Activated naive CD4-positive, alpha-beta T cell treated with anti-CD3 and anti-CD28 coated beads for 36 hours (primary cell): ENCODE measurements at regions not wholly inside any gene's neighbourhood (a gene's known extent, or its start where the extent isn't known, plus 50 kb on each side); places are given as distances from the start of the nearest gene placed in this dataset.

Experiments
- CTCF ChIA-PET: fragments of 350-600 bp; sonication (Branson Sonifier 250); formaldehyde crosslinking; loops from one replicate; lab custom pipeline; 2021; ENCODE audit warnings: antibody characterized with exemption; lab: Charles Lee
- DNase-seq: peaks from one replicate; pipeline ENCODE4 v3.0.0-alpha.2; 2020
- H3K27ac Mint-ChIP-seq: one replicate; pipeline ENCODE4 v1.8.0; 2021; ENCODE audit warnings: mild to moderate bottlenecking, mixed read lengths
- H3K27me3 Mint-ChIP-seq: one replicate; pipeline ENCODE4 v1.8.0; 2021; ENCODE audit warnings: low read depth, mixed read lengths
- H3K36me3 Mint-ChIP-seq: one replicate; pipeline ENCODE4 v1.8.0; 2021; ENCODE audit warnings: low read depth, mixed read lengths
- H3K4me1 Mint-ChIP-seq: one replicate; pipeline ENCODE4 v1.8.0; 2021; ENCODE audit warnings: low read depth, mixed read lengths
- H3K4me3 Mint-ChIP-seq: one replicate; pipeline ENCODE4 v1.8.0; 2021; ENCODE audit warnings: mild to moderate bottlenecking, moderate library complexity, mixed read lengths
- H3K9me3 Mint-ChIP-seq: one replicate; pipeline ENCODE4 v1.8.0; 2021; ENCODE audit warnings: mixed read lengths
- intact Hi-C: fragments of 100-400 bp; cut with micrococcal nuclease; formaldehyde crosslinking; loops from one replicate; pipeline ENCODE4 v1.15.1; 2023

DNA sequence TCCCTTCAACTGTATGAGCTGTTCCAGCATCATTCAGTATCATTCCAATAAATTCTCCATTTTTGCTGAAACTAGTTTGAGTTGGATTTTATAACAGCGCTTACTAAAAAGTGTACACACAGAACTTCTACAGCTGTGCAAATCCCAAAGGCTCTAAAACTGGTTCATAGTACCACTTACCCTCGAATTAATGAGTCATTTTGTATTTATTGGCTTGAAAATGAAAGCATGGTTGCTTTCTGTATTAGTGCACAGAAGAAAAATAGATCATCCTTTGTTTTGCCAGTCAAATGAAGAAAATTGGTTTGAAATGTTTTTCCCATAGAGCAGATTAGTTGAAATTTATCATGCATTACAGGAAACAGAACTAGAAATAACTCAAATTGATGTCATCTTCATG, 268.3 kb upstream of the CPNE8 start:
- intact Hi-C loops = no loop called here
- no peak for DNase-seq
- Mint-ChIP-seq H3K9me3 (no peaks in the 10 kb centered on the region), H3K27me3 (no peaks in the 10 kb centered on the region), H3K36me3 (no peaks in the 10 kb centered on the region), H3K4me1 (no peaks in the 10 kb centered on the region), H3K27ac (no peak overlapping the region), H3K4me3 (no peak overlapping the region)
- CTCF ChIA-PET = no interaction called here

DNA sequence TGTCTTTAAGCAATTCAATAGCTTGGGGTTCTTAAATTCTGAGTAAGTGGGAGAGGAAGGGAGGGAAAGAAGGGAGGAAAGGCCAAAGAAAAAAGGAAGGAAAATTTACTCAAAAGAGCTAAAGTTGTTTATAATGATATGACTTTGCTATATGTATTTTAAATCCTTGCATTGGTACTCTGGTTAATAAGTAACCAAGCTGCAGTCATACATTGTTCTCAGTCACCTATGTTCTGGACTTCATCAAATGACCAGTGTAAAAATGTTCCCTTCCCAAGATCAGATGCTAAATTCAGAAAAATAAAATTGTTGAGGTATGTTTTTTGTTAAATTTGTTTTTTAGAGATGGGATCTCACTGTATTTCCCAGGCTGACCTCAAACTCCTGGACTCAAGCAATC, 259.9 kb upstream of the CPNE8 start:
- Mint-ChIP-seq H3K9me3 (peaks cover 7% of the 10 kb centered on the region), H3K27ac (no peak overlapping the region), H3K36me3 (no peaks in the 10 kb centered on the region), H3K4me3 (no peak overlapping the region), H3K27me3 (no peaks in the 10 kb centered on the region), H3K4me1 (no peaks in the 10 kb centered on the region)
- intact Hi-C loops = no loop called here
- DNase-seq = no peak
- CTCF ChIA-PET = no interaction called here

DNA sequence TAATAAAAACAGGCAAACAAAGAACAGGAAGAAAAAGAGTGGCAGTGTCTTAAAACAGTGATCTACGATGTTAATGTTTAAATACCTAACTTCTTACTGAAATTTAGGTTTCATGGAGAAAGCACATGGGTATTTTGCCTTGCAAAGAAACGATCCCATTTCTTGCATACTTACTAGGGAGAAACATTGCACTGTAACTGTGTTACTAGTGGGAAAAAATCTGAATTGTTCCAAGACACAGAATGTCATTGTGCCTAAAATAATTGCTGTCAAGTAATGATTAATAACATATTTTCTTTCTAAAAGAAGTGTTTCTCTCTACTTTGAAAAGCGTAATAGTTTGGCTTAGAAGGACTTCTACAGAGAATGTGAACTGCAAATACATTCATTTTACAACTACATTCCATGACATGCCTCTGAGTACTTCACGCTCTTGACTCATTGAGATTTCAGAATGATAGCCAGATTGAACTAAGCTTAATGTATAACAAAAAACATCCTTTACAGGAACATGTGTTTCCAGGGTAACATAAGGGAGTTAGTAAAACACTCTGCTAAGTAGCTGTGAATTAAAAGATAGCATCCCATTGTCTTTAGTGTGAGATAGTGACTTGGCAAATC, 256.2 kb upstream of the CPNE8 start:
- H3K27ac Mint-ChIP-seq = no peak overlapping the region
- no peaks in the 10 kb centered on the region for H3K27me3 Mint-ChIP-seq
- no peaks in the 10 kb centered on the region for H3K36me3 Mint-ChIP-seq
- no peak overlapping the region for H3K4me3 Mint-ChIP-seq
- DNase-seq = no peak
- peaks cover 12% of the 10 kb centered on the region for H3K9me3 Mint-ChIP-seq
- no peaks in the 10 kb centered on the region for H3K4me1 Mint-ChIP-seq
- CTCF ChIA-PET = no interaction called here
- intact Hi-C loops = no loop called here

DNA sequence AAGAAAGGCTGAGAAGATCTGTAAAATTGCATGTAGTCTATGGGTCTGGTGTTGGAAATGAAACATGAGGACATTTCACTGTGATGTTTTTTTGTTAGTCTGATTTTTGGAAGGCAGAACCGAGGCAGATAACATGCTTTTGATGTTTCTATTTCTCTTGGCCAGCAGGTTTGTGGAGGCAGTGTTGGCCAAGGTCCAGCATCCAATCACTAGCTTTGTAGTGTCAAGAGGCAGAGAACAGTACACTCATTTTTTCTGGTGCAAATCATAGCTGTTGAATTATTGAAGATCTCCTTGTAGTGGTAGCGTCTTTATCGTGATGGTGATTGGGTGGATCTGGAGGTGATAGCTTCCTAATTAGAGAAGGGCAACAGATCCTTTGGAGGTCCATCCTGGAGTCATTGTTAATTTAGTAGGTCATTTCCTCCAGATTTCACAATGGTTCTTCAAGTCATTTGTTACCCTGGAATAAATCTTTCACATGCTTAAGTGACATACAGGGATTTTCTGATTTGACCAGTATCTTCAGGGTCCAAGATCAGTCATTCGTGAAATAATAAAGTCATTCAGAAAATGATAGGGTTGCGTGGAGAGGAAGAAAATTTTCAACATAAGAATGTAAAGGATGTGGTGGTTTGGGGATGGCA, 252.4 kb upstream of the CPNE8 start:
- peaks cover 15% of the 10 kb centered on the region for H3K9me3 Mint-ChIP-seq
- CTCF ChIA-PET = no interaction called here
- DNase-seq = no peak
- H3K4me3 Mint-ChIP-seq = no peak overlapping the region
- intact Hi-C loops = no loop called here
- H3K4me1 Mint-ChIP-seq = no peaks in the 10 kb centered on the region
- no peaks in the 10 kb centered on the region for H3K27me3 Mint-ChIP-seq
- H3K27ac Mint-ChIP-seq = no peak overlapping the region
- no peaks in the 10 kb centered on the region for H3K36me3 Mint-ChIP-seq

DNA sequence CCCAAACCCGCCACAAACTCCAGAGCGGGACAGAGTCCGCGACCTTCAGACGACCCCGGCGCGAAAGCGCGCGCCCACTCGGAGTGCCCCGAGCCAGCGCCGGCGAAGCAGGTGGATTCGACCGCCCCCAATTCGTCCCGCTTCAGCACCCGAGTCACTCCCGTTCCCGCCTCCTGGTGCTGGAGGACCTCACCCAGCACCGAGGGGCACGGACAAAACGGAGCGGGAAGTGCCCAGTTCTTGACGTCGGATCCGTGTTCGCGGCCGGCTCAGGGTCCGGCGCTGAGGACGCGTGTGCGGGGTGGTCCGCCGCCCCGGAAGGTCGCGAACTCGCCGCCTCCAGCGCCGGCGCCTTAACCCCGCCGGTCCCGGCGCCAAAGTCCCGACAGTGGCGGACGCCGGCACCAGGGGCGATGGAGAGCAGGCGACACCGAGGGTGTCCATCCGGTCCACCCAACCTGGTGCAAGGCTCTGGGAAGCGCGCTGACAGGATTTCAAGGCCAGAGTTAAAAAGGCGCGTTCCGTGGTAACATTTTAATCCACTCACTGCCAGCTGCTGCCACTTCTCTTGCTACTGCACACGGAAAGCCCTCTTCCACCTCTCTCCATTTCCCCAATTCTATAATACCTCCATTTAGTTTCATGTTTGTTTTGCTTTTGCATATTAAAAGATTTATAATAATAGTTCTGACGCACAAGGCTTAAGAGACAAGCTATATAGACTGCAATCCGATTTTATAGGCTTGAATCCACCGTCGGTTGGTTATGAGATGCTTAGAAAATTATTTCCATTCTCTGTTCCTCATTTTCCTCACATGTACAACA, 240.0 kb upstream of the CPNE8 start:
- intact Hi-C loops = loop anchor here (2.0 kb wide), 1 partner anchor 127 kb away; no protein-coding TSS in a partner anchor
- CTCF ChIA-PET = interaction anchor here (1.9 kb wide), 1 partner anchor 128 kb away, joined by 6 read pairs; no protein-coding TSS in a partner anchor
- Mint-ChIP-seq H3K9me3 (peaks cover 12% of the 10 kb centered on the region), H3K4me1 (no peaks in the 10 kb centered on the region), H3K27ac (no peak overlapping the region), H3K27me3 (peaks cover 21% of the 10 kb centered on the region), H3K36me3 (peaks cover 1% of the 10 kb centered on the region), H3K4me3 (no peak overlapping the region)
- peak; percentile 49 for DNase-seq

DNA sequence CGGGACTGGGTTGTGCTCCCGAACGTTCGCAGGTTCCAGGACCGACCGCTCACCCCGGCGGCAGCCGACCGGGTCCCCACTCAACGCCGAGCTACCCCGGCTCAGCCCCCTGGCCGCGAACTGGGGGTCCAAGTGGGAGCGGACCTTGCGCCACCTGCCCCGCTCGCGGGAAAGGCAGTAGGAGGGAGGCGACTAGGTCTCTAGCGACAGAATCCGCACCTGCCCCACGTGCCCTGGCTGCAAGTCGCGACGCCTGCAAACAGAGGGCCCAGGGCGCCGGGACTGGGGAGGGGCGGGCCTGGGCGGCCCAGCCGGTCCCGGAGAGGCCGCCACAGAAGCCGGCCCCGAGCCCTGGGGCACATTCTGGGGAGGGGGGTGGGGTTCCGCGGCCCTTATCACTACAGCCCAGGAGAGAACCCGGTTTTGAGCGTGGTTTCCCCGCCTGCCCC, 239.2 kb upstream of the CPNE8 start:
- Mint-ChIP-seq H3K27me3 (peaks cover 21% of the 10 kb centered on the region), H3K27ac (no peak overlapping the region), H3K4me3 (no peak overlapping the region), H3K36me3 (peaks cover 1% of the 10 kb centered on the region), H3K9me3 (peaks cover 6% of the 10 kb centered on the region), H3K4me1 (no peaks in the 10 kb centered on the region)
- CTCF ChIA-PET = interaction anchor here (0.6 kb wide), 1 partner anchor 639 kb away, joined by 3 read pairs; no protein-coding TSS in a partner anchor
- intact Hi-C loops = loop anchor here (2.0 kb wide), 1 partner anchor 128 kb away; no protein-coding TSS in a partner anchor
- no peak for DNase-seq

DNA sequence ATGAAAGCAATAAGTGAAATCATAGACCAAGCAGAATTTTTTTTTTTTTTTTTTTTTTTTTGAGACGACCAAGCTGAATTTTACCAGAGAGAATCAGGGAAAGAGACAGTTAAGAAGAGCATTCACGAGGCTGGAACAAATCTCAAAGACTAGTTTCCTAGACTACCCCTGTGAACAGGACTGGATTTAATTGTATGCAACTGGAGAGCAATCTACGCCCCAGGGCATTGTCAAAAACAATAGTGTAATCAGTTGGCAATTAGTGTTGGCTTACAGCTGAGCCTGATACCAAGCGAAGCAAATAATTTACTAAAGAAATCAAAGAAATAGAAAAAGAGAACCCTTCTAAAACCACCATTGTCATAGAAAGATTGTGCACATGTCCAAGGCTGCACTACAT, 232.9 kb upstream of the CPNE8 start:
- Mint-ChIP-seq H3K36me3 (no peaks in the 10 kb centered on the region), H3K9me3 (no peaks in the 10 kb centered on the region), H3K4me3 (no peak overlapping the region), H3K27me3 (peaks cover 3% of the 10 kb centered on the region), H3K4me1 (no peaks in the 10 kb centered on the region), H3K27ac (no peak overlapping the region)
- CTCF ChIA-PET = no interaction called here
- intact Hi-C loops = no loop called here
- DNase-seq = no peak

DNA sequence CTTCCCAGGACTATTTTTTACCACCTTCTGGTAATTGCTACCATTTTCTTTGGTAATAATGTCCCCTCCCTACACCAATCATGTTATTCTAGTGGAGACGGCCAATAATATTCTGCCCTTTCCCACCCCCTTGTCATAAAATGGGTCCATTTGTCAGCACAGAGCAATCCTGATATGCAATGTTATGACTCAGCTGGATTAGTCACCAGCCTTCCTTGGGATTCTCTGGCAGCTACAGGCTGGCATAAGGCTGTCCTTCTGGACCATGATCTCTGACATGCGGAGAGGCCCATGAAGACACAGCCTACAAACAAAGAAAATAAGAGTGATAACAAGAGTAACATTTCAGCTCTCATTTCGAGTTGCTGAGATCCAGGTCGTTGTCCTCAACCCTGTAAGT, 222.0 kb upstream of the CPNE8 start:
- H3K4me1 Mint-ChIP-seq = no peaks in the 10 kb centered on the region
- DNase-seq = no peak
- CTCF ChIA-PET = no interaction called here
- no peaks in the 10 kb centered on the region for H3K9me3 Mint-ChIP-seq
- H3K36me3 Mint-ChIP-seq = no peaks in the 10 kb centered on the region
- no peak overlapping the region for H3K4me3 Mint-ChIP-seq
- intact Hi-C loops = no loop called here
- no peak overlapping the region for H3K27ac Mint-ChIP-seq
- no peaks in the 10 kb centered on the region for H3K27me3 Mint-ChIP-seq

DNA sequence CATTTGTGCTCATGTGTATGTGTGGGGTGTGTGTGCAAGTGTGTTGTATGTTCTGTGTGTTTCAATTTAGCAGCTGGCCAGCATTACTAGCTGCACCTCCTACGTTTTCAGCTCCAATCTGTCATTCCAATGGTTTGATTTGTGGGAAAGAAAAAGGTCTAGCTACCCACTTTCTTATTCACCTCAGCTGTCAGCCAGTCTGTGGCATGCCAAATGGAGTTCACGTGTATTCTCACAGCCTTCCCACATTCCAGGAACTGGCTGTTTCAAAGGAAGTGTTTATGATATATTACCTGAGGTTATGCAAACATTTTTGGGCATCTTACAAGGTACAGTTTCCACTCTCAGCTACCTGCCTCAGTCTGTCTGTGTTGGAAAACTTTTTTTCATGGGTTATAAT, 220.2 kb upstream of the CPNE8 start:
- H3K36me3 Mint-ChIP-seq = no peaks in the 10 kb centered on the region
- peaks cover 2% of the 10 kb centered on the region for H3K9me3 Mint-ChIP-seq
- no peak for DNase-seq
- H3K4me3 Mint-ChIP-seq = no peak overlapping the region
- CTCF ChIA-PET = no interaction called here
- intact Hi-C loops = no loop called here
- no peak overlapping the region for H3K27ac Mint-ChIP-seq
- no peaks in the 10 kb centered on the region for H3K4me1 Mint-ChIP-seq
- H3K27me3 Mint-ChIP-seq = no peaks in the 10 kb centered on the region

DNA sequence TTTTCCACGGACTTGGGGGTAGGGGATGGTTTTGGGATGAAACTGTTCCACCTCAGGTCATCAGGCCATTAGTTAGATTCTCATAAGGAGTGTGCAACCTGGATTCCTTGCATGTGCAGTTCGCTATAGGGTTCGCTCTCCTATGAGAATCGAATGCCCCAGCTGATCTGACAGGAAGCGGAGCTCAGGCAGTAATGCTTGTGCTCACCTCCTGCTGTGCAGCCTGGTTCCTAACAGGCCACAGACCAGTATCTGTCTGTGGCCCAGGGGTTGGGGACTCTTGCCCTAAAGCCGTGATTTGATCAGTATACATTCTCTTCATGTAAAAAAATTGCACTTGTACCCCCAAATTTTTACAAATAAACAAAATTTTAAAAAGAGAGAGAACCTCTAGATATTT, 219.4 kb upstream of the CPNE8 start:
- Mint-ChIP-seq H3K27ac (no peak overlapping the region), H3K9me3 (peaks cover 2% of the 10 kb centered on the region), H3K27me3 (no peaks in the 10 kb centered on the region), H3K4me1 (no peaks in the 10 kb centered on the region), H3K36me3 (no peaks in the 10 kb centered on the region), H3K4me3 (no peak overlapping the region)
- CTCF ChIA-PET = no interaction called here
- intact Hi-C loops = no loop called here
- DNase-seq = no peak

DNA sequence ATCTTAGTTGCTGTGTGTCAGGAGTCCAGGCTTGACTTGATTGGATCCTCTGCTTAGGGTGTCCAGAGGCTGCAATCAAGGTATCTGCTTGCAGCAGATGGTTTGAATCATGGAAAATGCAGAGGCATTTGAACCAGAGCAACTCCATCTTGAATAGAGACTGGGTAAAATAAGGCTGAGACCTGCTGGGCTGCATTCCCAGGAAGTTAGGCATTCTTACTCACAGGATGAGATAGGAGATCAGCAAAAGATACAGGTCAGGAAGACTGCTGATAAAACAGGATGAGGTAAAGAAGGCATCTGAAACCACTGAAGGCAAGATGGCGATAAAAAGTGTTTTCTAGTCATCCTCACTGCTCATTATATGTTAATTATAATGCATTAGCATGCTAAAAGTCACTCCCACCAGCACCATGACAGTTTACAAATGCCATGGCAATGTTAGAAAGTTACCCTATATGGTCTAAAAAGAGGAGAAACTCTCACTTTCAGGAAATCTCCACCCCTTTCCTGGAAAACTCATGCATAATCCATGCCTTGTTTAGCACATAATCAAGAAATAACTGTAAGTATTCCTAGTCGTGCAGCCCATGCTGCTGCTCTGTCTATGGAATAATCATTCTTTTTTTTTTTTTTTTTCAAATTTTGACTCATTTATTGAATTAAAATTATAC, 218.3 kb upstream of the CPNE8 start:
- no peak overlapping the region for H3K27ac Mint-ChIP-seq
- no peaks in the 10 kb centered on the region for H3K4me1 Mint-ChIP-seq
- intact Hi-C loops = no loop called here
- H3K27me3 Mint-ChIP-seq = no peaks in the 10 kb centered on the region
- peaks cover 2% of the 10 kb centered on the region for H3K9me3 Mint-ChIP-seq
- H3K4me3 Mint-ChIP-seq = no peak overlapping the region
- no peak for DNase-seq
- CTCF ChIA-PET = no interaction called here
- no peaks in the 10 kb centered on the region for H3K36me3 Mint-ChIP-seq

DNA sequence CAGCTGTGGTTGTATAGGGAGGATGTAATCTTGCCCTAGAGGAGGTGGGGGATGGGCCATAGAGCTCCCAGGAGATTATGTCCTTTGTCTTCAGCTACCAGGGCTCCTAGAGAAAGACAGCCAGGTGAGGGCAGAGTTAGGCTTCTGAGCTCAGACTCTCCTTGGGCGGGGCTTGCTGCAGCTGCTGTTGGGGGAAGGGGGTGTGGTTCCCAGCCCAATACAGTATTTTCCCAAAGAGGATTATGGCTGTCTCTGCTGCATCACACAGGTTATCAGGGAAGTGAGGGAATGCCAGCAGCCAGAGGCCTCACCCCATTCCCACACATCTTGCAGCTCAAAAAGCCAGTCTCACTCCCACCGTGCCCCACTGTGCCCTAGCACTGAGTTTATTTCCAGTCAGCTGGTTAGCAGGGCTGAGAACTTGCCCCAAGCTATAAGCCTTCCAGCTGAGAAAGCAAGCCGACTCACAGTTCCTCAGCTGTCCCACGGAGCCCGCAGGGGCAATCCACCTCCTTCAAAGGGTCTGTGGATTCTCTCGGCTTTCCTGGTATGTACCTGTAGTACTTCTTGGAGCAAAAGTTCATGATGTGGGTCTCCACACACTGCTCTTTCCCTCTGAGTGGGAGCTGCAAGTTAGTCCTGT, 217.3 kb upstream of the CPNE8 start:
- intact Hi-C loops = no loop called here
- H3K27ac Mint-ChIP-seq = no peak overlapping the region
- no peak overlapping the region for H3K4me3 Mint-ChIP-seq
- no peaks in the 10 kb centered on the region for H3K27me3 Mint-ChIP-seq
- DNase-seq = no peak
- no peaks in the 10 kb centered on the region for H3K36me3 Mint-ChIP-seq
- CTCF ChIA-PET = no interaction called here
- no peaks in the 10 kb centered on the region for H3K4me1 Mint-ChIP-seq
- peaks cover 2% of the 10 kb centered on the region for H3K9me3 Mint-ChIP-seq
